ENCODE measurements at regions not wholly inside any gene's neighbourhood (a gene's known extent, or its start where the extent isn't known, plus 50 kb on each side); places are given as distances from the start of the nearest gene placed in this dataset.

DNA sequence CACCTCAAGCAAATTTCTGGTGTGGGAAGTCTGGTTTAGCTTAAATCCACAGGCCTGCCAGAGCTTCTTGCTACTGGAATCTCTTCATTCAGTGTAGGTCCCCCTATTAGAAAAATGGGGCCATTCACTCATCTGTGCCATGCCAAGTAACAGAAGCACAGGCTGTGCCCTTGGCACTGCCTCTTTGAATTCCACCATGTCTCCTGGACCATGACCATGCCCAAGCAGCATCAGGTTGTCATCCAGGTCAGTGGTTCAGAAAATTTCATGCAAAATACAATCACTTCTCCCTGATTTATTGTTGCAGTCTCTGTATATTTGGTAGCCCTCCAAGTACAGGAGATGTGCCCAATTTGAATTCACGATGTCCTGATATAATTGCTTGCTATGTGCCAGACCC, 602.1 kb upstream of the ZNF385D start:
- Mint-ChIP-seq H3K27ac (no peak overlapping the region), H3K4me1 (ENCODE audit: low read depth) (no peaks in the 10 kb centered on the region), H3K36me3 (ENCODE audit: low read depth) (no peaks in the 10 kb centered on the region), H3K9me3 (no peaks in the 10 kb centered on the region), H3K27me3 (ENCODE audit: low read depth) (no peaks in the 10 kb centered on the region), H3K4me3 (no peak overlapping the region)

DNA sequence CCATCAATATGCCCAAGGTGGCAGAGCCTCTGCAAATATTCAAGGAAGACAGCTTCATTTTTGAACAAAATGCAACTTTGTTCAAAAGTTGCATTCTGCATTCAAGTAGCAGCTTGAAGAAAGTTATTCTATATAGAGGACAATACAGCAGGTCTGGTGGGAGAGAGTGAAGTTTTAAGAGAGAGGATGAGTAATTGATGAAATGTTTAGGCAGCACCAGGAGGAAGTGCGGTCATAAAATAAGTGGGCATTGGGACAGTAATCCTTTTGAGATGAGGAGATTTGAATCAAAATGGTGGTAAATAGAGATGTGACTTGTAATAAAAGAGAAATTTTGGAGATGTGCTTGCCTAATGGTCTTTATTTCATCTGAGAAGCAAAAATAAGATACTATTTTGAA, 607.3 kb upstream of the ZNF385D start:
- Mint-ChIP-seq H3K27ac (no peak overlapping the region), H3K4me3 (no peak overlapping the region), H3K4me1 (ENCODE audit: low read depth) (no peaks in the 10 kb centered on the region), H3K27me3 (ENCODE audit: low read depth) (no peaks in the 10 kb centered on the region), H3K36me3 (ENCODE audit: low read depth) (no peaks in the 10 kb centered on the region), H3K9me3 (no peaks in the 10 kb centered on the region)

DNA sequence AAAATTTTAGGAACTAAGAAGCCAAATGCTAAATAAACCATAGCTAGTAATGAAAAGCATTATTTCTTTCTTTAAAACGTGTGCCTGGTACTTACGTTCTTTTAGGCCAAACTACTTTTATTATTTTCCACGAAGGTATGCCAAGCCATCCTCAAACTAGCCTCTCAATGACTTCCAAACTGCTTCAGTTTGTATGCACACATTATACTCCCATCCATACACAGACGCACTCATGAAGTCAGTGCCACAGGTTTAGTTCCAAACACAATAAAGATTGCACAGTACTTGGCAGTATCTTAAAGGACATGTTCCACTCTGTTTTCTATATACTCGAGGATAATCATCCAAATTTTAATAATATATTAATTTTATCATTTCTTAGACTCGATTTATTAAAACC, 609.2 kb upstream of the ZNF385D start:
- no peaks in the 10 kb centered on the region for H3K36me3 Mint-ChIP-seq (ENCODE audit: low read depth)
- no peak overlapping the region for H3K27ac Mint-ChIP-seq
- H3K9me3 Mint-ChIP-seq, result no peaks in the 10 kb centered on the region
- H3K4me3 Mint-ChIP-seq, result no peak overlapping the region
- H3K4me1 Mint-ChIP-seq (ENCODE audit: low read depth), result no peaks in the 10 kb centered on the region
- H3K27me3 Mint-ChIP-seq (ENCODE audit: low read depth), result no peaks in the 10 kb centered on the region

DNA sequence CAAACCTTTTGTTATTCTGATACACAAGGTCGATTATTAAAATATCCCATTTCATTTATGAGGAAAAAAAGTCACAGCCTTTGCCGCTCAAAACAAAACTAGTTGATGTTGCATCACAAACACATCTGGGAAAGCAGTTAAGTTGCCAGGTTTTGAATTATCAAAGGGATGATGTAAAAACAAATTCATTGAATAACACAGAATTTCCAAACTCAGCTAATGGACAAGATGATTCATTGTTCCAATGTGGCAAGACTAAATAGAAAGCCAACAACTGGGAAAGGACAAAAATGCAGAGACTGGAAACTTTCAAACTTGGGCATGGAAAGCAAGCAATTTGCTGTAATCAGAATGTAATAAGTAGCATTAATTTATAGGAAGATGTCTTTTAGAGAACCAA, 610.0 kb upstream of the ZNF385D start:
- no peaks in the 10 kb centered on the region for H3K9me3 Mint-ChIP-seq
- H3K4me3 Mint-ChIP-seq, result no peak overlapping the region
- H3K27me3 Mint-ChIP-seq (ENCODE audit: low read depth), result no peaks in the 10 kb centered on the region
- no peak overlapping the region for H3K27ac Mint-ChIP-seq
- no peaks in the 10 kb centered on the region for H3K4me1 Mint-ChIP-seq (ENCODE audit: low read depth)
- no peaks in the 10 kb centered on the region for H3K36me3 Mint-ChIP-seq (ENCODE audit: low read depth)

DNA sequence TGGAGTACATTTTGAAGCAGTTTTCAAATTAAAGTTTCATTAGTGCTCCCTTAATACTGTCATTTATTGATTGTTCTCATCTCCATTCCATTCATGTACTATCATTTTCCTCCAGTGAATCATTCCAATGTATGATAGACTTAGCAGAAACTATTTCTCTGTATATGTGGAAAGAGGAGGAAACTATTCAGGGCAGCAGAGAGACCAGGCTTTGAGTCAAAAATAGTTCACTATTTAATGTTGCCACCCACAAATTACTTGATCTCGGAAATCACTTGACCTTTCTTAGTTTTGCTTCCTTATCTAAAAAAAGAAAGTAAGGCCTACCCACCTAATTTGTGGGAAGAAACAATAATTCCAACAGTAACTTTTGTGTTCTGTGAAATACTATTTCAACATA, 610.5 kb upstream of the ZNF385D start:
- H3K9me3 Mint-ChIP-seq, result no peaks in the 10 kb centered on the region
- H3K36me3 Mint-ChIP-seq (ENCODE audit: low read depth), result no peaks in the 10 kb centered on the region
- H3K27ac Mint-ChIP-seq, result no peak overlapping the region
- H3K27me3 Mint-ChIP-seq (ENCODE audit: low read depth), result no peaks in the 10 kb centered on the region
- no peaks in the 10 kb centered on the region for H3K4me1 Mint-ChIP-seq (ENCODE audit: low read depth)
- no peak overlapping the region for H3K4me3 Mint-ChIP-seq

DNA sequence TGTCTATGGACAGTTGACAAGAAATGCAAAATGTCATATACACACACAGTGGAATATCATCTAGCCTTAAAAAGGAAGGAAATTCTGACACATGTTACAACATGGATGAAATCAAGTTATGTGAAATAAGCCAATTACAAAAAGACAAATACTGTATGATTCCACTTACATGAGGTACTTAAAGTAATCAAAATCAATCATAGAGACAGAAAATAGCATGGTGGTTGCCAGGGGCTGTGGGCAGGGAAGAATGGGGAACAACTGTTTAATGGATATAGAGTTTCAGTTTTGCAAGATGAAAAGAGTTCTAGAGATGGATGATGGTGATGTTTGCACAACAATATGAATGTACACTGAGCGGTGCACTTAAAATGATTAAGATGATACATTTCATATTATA, 613.8 kb upstream of the ZNF385D start:
- no peak overlapping the region for H3K4me3 Mint-ChIP-seq
- no peaks in the 10 kb centered on the region for H3K27me3 Mint-ChIP-seq (ENCODE audit: low read depth)
- H3K27ac Mint-ChIP-seq, result no peak overlapping the region
- H3K4me1 Mint-ChIP-seq (ENCODE audit: low read depth), result no peaks in the 10 kb centered on the region
- no peaks in the 10 kb centered on the region for H3K36me3 Mint-ChIP-seq (ENCODE audit: low read depth)
- no peaks in the 10 kb centered on the region for H3K9me3 Mint-ChIP-seq

DNA sequence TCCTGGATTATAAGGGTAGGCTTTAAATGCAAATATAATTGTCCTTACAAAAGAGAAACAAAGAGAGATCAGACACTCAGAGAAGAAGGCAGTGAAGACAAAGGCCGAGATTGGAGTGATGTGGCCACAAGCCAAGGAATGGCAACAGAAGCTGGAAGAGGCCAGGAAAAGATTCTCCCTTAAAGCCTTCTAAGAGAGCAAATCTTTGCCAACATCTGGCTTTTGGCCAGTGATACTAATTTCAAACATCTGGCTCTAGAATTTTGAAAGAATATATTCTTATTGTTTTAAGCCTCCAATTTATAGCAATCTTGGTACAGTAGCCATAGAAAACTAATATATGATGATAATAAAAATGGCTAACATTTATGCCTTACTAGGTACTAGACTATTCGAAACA, 615.8 kb upstream of the ZNF385D start:
- no peak overlapping the region for H3K27ac Mint-ChIP-seq
- H3K36me3 Mint-ChIP-seq (ENCODE audit: low read depth), result no peaks in the 10 kb centered on the region
- H3K4me1 Mint-ChIP-seq (ENCODE audit: low read depth), result no peaks in the 10 kb centered on the region
- H3K4me3 Mint-ChIP-seq, result no peak overlapping the region
- peaks cover 11% of the 10 kb centered on the region for H3K27me3 Mint-ChIP-seq (ENCODE audit: low read depth)
- H3K9me3 Mint-ChIP-seq, result no peaks in the 10 kb centered on the region

DNA sequence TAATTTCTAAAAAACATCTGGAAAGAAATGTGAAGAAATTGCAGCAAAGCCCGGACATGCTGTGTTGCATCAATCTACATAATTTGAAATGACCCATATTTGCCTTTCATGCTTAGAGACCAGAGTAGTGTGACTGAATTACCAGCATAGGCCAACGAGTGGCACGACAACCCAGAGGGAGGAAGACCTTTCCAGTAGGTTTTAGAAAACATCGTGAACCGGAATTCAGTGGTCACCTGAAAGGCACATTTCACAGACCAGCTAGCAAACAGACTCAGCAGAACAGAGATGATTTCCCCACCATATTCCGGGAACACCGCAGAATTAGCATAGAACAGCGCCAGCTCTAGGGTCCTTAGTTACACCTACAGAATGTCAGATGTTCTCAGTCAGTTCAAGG, 620.0 kb upstream of the ZNF385D start:
- H3K36me3 Mint-ChIP-seq (ENCODE audit: low read depth), result no peaks in the 10 kb centered on the region
- H3K27ac Mint-ChIP-seq, result no peak overlapping the region
- no peaks in the 10 kb centered on the region for H3K9me3 Mint-ChIP-seq
- H3K27me3 Mint-ChIP-seq (ENCODE audit: low read depth), result peaks cover 28% of the 10 kb centered on the region
- no peak overlapping the region for H3K4me3 Mint-ChIP-seq
- no peaks in the 10 kb centered on the region for H3K4me1 Mint-ChIP-seq (ENCODE audit: low read depth)

DNA sequence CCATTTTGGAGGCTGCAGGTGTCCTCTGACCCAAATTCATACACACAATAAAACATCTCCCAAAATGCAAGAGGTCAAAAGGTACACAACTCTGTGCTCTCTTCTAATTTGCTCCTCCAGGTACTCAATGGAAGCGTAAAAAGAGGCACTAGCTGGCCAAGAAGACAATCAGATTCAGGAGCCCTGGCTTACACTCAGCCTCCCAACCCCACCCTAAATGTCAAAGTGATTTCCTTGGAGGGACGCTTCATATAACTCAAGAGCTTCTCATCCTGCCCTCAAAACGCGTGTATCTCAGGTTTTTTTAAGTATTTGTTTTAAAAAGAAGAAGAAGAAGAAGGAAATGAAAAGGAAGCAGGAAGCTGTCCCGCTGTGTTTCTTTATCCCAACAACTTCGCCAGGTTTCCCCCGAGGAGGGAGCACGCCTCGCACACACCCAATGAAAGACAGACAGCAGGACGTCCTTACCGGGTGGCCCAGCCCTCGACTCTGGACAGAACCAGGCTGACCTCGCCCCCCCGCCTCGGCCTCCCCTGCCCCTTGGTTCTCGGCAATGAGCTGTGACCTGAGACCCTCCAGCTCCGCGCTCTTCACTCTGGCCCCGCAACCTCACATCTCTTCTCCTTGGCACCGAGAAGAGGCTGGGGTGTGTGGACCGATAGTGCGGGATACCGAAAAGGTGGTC, 620.7 kb upstream of the ZNF385D start:
- no peaks in the 10 kb centered on the region for H3K9me3 Mint-ChIP-seq
- H3K4me1 Mint-ChIP-seq (ENCODE audit: low read depth), result no peaks in the 10 kb centered on the region
- H3K4me3 Mint-ChIP-seq, result no peak overlapping the region
- no peaks in the 10 kb centered on the region for H3K36me3 Mint-ChIP-seq (ENCODE audit: low read depth)
- H3K27me3 Mint-ChIP-seq (ENCODE audit: low read depth), result peaks cover 28% of the 10 kb centered on the region
- no peak overlapping the region for H3K27ac Mint-ChIP-seq

DNA sequence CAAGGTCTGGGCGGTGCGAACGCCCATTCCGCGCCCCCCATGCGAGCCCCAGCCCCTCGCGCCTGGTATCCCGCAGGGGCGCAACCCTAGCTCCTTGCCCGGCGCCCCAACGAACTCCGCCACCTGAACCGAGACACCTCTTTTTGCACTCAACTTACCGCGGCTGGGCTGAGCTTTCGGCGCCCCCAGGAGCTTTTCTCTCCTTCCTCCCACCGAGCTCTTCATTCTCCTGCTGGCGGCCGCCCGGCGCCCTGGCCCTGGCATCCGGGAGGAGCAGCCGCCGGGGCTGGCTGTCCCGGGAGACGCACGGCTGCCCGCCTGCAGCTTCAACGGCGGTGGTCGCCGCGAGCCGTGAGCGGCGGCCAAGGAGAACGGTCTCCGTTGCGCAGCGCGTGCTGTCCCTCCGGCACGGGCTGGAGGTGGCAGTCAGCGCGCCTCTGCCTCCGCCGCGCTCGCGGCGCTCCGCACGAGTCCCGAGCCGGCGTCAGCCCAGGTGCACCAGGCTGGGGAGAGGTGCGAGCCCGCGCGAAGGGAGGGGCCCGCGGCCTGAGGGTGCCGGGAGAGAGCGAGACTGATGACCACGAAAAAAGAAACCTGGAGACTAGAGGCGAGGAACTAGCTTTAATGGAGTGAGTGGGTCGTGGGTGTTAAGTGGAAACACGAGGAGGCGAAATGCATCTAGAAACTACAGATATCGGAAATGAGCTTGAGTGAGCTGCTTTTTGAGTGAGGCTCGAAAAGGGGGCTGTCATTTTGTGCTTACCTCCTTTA, 621.5 kb upstream of the ZNF385D start:
- no peaks in the 10 kb centered on the region for H3K9me3 Mint-ChIP-seq
- H3K4me1 Mint-ChIP-seq (ENCODE audit: low read depth), result no peaks in the 10 kb centered on the region
- no peaks in the 10 kb centered on the region for H3K36me3 Mint-ChIP-seq (ENCODE audit: low read depth)
- no peak overlapping the region for H3K4me3 Mint-ChIP-seq
- no peak overlapping the region for H3K27ac Mint-ChIP-seq
- peaks cover 28% of the 10 kb centered on the region for H3K27me3 Mint-ChIP-seq (ENCODE audit: low read depth)

DNA sequence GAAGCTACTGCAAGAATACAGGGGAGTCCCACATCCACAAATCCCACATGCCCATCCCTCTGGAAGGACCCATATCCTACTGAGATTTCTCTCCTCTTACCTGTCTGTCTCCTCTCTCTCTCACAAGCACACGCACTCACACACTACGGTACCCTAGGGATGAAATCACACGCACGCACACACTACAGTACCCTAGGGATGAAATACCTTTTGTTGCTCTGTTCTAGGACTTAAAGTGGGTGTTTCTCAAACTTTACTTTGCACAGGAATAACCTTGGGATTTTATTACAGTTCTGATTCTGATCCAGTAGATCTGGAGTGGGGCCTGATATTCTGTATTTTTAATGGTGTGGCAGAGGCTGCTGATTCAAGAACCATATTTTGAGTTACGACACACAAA, 622.2 kb upstream of the ZNF385D start:
- no peak overlapping the region for H3K4me3 Mint-ChIP-seq
- no peaks in the 10 kb centered on the region for H3K36me3 Mint-ChIP-seq (ENCODE audit: low read depth)
- H3K27ac Mint-ChIP-seq, result no peak overlapping the region
- H3K4me1 Mint-ChIP-seq (ENCODE audit: low read depth), result no peaks in the 10 kb centered on the region
- peaks cover 28% of the 10 kb centered on the region for H3K27me3 Mint-ChIP-seq (ENCODE audit: low read depth)
- no peaks in the 10 kb centered on the region for H3K9me3 Mint-ChIP-seq

DNA sequence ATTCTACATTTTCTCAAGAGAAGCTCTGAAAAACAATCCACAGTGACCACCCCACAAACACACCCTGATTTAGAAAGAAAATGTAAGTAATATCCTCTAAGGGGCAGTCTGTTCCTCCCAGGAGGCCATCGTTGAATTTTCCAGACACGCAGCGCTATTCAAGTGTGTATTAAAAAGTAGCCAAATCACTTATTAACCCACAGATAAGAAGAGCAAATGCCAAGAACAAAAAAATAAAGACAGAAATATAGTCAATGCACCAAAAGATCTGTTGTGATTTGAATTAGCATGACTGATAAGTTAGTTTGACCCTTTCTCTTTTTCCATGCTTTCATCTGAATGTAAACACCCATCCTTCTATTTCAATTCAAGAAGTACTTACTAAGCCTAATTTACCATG, 622.8 kb upstream of the ZNF385D start:
- Mint-ChIP-seq H3K4me1 (ENCODE audit: low read depth) (no peaks in the 10 kb centered on the region), H3K9me3 (no peaks in the 10 kb centered on the region), H3K27me3 (ENCODE audit: low read depth) (peaks cover 28% of the 10 kb centered on the region), H3K4me3 (no peak overlapping the region), H3K27ac (no peak overlapping the region), H3K36me3 (ENCODE audit: low read depth) (no peaks in the 10 kb centered on the region)

DNA sequence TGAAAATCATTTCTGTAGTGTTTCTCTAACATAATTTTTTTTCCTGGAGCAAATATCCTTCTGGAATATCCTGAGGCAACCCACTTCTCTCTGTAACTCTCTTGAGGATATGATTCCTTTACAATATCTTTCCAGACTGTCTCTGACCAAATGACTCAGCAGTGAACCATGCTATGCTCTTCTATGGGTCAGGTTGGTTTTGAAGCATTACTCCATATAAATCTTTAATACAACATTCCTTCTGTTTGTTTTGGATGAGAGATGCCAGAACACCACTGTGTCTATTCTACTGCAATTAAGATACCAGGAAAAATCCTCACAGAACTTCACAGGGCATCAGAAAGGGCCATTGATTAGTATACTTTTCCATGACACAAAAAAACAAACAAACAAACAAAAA, 626.4 kb upstream of the ZNF385D start:
- Mint-ChIP-seq H3K27me3 (ENCODE audit: low read depth) (peaks cover 16% of the 10 kb centered on the region), H3K4me1 (ENCODE audit: low read depth) (no peaks in the 10 kb centered on the region), H3K27ac (no peak overlapping the region)

DNA sequence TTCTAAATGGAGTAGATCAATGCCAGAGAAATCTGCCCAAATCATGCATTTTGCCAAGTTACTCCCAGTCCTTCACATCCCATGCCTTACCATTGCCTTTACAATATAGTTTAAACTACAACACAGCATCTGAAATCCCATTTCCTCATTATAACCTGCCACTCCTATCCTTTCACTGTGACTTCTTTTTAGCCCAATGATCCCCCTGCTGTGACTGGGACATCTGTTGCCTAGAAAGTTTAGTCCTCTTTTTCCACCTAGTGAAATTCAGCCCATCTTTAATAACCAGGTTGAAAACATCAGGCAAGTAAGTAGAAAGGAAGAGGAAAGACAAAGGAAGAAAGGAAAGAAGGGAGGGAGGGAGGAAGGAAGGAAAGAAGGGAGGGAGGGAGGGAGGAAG, 627.9 kb upstream of the ZNF385D start:
- no peaks in the 10 kb centered on the region for H3K9me3 Mint-ChIP-seq
- no peaks in the 10 kb centered on the region for H3K4me1 Mint-ChIP-seq (ENCODE audit: low read depth)
- no peak overlapping the region for H3K27ac Mint-ChIP-seq
- H3K27me3 Mint-ChIP-seq (ENCODE audit: low read depth), result peaks cover 4% of the 10 kb centered on the region
- H3K36me3 Mint-ChIP-seq (ENCODE audit: low read depth), result no peaks in the 10 kb centered on the region
- H3K4me3 Mint-ChIP-seq, result no peak overlapping the region

More for the DNA sequence above, 626.4 kb upstream of the ZNF385D start:
- Mint-ChIP-seq H3K36me3 (ENCODE audit: low read depth) (no peaks in the 10 kb centered on the region), H3K4me3 (no peak overlapping the region), H3K9me3 (no peaks in the 10 kb centered on the region)

DNA sequence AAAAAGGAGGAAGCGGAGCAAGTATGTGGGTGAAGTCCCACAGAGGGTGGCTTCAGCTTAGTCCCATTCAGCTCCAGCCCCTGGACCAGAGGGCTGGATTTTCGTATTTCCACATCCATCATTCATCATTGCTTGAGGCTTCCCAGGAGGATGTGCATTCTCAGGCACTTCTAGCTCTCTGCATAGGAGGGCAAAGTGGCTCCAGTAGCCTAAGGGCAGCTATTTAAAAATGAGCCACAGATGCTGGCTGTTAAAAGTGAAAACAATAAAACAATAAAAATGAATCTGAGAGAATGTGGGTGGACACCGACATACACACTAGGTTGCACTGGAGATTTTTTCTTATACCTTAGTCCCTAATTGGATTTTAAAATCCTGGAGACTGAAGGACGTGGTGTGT, 629.2 kb upstream of the ZNF385D start:
- Mint-ChIP-seq H3K4me3 (no peak overlapping the region), H3K27ac (no peak overlapping the region), H3K36me3 (ENCODE audit: low read depth) (no peaks in the 10 kb centered on the region), H3K9me3 (no peaks in the 10 kb centered on the region), H3K4me1 (ENCODE audit: low read depth) (no peaks in the 10 kb centered on the region), H3K27me3 (ENCODE audit: low read depth) (no peaks in the 10 kb centered on the region)

Data from T-helper 1 cell treated with Interleukin-12 subunit alpha and Interleukin-12 subunit beta and Interleukin-4 antibody, amounts not matched to agents 30 μg/mL and 1 μg/mL, for 36 hours (primary cell).